Hippocampal formation (tissue), 2 donors: ENCODE measurements at regions not wholly inside any gene's neighbourhood (a gene's known extent, or its start where the extent isn't known, plus 50 kb on each side); places are given as distances from the start of the nearest gene placed in this dataset.
A peak's percentile ranks its signal among the peaks of the same experiment; 100 is the strongest.
"Not testable (repeated sequence)": the region's sequence is repeated elsewhere in the genome, so short reads cannot be mapped to it uniquely, and the experiment has no call there.

Experiments used
- DNase-seq, 2 donors: peaks; one replicate each; lab custom pipeline; 2025; lab: John Stamatoyannopoulos, UW

GRCh38 chr2:183459466-183459865, 335.2 kb downstream of the NUP35 start:
- DNase-seq: no peak

DNA sequence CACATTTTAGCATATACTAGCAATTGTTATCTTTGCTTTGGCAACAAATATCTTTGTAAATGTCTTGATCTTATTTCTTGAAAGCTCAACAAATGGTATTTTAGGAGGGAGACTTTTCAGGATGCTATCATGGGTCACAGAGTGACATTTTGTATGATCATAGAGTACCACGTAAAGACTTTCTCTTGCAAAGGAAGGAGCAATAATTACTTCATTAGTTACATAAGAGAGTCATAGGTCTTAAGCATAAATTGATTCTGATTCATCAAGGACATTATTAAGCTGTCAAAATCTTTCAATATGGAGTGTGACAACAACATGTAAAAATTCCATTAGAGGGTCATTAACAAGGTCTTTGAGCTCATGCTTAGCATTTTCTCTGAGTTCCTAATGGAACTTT, 339.6 kb downstream of the NUP35 start:
- no peak for DNase-seq

DNA sequence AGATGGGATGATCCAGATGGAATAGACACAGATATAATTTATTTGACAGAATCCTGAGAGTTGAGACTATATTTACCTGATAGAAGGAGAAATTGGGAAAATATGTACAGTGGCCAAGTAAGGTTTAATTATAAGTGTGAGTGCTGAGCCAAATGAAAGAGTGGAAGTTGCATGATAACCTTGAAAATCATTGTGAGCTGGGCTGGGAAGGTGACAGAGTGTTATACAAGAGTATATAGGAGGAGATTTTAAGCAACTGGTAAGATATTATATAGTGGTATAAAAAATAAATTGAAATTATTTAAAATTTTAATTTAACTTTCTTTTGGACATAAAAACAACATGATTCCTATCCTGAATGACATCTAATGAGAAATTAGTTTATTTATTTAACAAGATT, 340.8 kb downstream of the NUP35 start:
- no peak for DNase-seq

DNA sequence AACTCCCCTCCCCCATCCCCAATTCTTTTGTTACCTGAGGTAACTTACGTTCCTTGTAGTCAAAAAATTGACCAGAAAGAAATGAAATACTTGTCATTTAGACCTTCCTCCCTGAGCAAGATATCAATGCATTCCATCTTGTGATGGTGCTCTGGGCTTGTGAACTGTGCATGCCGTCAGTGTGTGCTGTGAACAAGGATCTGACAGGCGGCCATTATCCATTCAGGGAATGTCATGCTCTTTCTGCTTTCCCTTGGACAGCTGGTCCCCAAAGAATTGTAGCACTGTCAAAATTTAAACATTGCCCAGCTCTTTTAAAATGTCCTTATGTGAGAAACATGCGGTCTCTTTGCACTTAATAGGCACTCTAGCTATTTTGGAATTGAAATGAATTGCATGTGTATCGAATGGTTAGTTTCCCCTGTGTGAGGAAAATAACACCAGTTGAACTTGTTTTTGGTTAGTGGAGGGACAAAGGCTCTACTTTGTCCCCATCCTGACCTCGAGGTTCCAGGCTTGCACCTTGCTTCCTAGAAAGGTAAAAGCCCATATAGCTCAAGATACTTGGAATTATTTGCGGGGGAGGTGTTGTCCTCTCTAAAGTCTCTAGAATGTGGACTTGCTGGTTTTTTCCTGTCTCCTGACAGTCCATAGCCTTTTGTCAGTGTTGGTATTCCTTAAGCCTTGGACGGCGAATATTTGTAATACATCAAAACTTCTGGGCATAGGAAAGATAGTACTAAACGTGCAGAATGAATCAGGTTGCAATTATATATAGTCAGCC, 350.9 kb downstream of the NUP35 start:
- DNase-seq: no peak

DNA sequence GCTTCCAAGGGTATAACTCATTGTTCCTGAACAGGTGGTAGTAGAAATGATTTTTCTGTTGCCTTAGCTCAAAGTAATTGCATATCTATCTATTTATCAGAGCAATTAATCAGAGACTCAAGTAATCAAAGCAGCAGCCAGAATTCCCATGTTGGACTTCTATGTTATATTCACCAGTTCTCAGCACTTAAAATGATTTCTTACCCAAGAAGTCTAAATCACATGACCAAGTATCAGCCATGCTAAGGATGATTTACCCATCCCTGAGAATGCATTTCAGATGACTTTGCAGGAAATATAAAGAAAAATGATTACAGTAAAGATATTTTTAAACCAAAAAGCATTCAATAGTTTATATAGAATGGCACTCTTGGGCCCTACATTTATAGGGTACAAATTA, 352.2 kb downstream of the NUP35 start:
- no peak for DNase-seq

- DNase-seq: no peak
Measured at GRCh38 chr2:183477296-183477695, 353.1 kb downstream of the NUP35 start.

GRCh38 chr2:183478941-183479595, 354.8 kb downstream of the NUP35 start:
- not testable (repeated sequence) for DNase-seq

GRCh38 chr2:183487326-183487725, 363.1 kb downstream of the NUP35 start:
- no peak for DNase-seq

DNA sequence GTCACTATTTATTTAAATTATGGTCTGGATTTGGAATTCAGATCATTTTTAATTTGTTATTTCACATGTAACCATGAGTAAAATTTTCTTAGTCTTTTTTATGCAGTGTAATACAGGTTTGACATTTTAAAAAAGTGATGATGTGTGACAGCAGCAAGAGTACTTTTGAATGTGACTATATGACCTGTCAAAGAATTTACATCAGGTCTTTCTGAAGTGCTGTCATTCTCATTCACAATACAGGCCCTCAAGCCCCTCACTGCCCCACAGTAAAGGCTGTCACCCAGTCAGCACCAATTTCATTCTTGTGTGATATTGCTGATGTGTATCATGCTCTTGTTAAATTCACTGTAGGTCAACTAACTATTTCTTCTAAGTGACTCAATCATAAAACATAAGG, 364.2 kb downstream of the NUP35 start:
- no peak for DNase-seq

DNA sequence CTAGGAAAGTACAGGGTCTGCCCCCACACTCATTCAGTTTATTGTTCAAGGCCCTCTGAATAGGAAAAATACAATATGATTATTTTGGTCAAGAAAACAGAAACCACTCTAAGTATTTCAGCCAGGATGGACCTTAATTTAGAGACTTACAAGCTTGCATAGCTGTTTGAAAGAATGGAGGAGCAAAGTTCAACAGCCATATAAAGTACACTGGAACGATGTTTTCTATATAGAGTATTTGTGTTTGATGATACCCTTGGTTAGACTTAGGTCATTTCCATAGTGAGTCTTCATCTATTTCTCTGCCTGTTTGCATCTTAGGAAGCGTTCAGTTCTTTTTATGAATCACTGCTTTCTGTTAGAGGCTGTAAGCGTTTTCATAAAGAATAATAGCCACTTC, 366.2 kb downstream of the NUP35 start:
- DNase-seq: no peak

GRCh38 chr2:183490914-183491313, 366.7 kb downstream of the NUP35 start:
- peak in 1 of 2 donors; percentile 27 for DNase-seq

DNA sequence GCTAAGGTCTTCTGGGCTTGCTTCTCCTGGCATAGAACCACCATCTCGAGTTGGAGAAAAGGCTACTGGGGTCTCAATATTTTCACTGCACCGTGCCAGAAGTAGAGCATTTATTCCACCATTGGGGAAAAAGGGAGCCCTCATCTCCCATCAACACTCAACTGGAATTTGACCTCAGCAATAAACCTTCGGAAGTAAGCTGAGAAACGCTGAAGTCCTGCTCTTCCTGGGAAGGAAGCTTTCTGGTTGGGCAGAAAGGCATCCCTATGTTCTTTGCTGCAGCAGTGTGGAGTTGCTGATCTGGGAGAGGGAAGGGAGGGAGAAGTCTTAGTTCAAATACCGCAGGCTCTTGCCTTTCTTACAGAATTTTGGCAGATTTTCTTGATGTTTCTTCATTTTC, 368.8 kb downstream of the NUP35 start:
- no peak for DNase-seq

- DNase-seq: no peak
Measured at GRCh38 chr2:183495079-183495478, 370.8 kb downstream of the NUP35 start.

DNA sequence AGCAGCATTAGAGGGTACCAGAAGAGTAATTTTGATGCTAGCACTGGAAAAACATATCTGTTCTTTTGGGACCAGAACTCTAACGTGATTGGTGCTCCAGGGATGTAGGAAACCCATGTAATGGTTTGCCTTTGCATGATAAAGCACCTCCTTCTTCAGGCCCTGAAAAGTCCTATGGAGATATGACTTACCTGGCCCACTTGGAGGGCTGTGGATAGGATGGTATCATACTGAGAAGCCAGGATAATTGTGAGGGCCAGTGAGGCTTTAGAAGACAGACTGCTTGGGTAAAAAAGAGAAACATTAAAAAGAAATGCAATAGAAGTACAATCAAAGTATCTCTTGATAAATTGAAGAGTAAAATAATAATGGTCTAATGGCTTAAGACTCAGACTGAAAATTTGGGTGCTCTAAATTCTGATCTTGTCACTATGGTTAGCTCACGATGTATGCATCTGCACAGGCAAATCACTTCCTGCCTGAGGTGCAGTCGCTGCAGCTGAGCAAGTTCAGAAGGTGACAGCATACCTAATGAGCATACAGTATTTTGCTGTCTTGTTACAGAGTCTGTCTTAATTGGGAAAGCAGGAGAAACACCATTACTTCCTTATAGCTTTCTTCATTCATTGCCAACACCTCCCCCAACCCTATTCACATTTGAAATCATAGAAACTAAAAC, 371.5 kb downstream of the NUP35 start:
- no peak for DNase-seq

- DNase-seq: no peak
Measured at GRCh38 chr2:183497861-183498260, 373.6 kb downstream of the NUP35 start.

GRCh38 chr2:183505911-183506310, 381.7 kb downstream of the NUP35 start:
- no peak for DNase-seq

- no peak for DNase-seq
Measured at GRCh38 chr2:183511154-183511553, 386.9 kb downstream of the NUP35 start.

DNA sequence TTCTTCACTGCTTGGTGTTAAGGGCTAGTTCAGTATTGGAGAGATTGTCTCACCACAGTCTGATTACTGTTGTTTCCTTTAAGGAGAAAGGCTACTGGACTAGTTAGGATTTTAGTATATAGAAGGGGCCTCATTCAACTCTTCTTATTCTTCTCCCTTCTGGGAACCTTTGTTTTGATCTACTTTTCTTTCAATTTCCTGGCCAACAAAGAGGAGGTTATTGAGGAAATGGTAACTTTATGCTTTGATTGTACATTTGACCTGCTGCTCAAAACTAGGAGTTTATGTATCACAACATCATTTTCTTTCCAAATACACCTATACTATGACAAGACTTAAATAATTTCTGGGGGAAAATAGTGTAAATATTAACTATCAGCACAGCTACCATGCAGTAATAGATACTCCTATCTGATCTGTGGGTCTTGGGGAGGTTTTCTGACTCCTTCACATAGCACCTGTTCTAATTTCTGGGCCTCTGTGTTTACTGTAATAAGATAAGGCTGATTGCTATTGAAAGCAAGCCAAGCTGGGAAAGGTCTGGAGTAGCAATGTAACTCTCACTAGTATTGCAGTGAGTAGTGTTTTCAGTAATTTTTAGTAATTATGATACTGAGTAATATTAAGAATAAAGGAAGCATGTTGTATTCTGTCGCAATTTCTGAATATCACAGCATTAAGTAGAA, 395.3 kb downstream of the NUP35 start:
- DNase-seq: no peak

DNA sequence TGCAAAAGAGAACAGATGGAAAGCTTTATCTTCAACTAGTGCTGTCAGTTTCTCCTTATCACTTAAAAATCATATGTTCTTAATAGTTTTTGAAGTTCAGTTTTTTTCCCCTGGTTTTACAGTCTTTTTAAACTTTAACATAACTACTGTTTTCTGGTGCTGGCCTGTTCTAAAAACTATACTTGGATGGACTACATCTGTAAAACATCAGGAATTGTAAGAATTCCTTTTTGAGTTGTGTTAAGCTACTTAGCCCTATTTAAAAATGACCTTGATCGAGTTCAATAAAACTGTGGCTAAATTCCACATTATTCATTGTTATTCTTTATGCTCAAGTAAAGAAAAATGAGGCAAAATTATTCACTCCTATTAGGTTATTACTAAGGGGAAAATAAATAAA, 397.7 kb downstream of the NUP35 start:
- no peak for DNase-seq

DNA sequence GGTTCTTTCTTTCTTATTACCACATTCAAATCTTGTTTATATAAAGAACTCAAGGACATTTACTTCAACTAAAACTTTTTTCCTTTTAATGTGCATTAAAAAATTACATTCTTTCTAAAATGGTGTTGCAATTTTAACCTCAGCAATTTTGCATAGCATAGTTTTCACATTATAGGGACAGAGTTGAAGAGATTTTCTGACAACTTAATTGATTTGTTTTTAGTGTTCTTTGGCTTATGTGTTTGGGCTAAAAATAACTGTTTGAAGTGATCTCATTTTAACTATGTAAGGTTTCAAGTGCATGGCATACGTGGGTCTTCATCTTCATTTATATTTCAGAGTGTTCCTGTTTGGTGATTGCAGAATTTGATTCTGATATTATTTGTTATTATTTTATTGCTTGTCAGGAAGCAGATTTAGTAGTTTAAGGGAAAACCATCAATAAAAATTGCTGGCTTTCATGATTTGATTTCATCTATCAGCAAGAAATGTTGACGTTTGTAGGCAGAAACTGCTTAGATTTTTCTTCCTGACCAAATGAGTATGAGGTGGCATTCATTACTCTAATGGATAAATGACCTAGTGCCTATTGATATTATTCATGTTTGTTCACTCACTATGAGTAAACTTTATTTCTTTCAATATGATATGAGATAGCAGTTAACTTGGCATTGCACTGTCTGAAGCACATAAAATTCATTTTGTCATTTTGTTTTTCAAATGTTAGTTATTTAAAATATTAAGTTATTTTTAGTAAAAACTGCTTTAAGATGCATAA, 398.4 kb downstream of the NUP35 start:
- no peak for DNase-seq

DNA sequence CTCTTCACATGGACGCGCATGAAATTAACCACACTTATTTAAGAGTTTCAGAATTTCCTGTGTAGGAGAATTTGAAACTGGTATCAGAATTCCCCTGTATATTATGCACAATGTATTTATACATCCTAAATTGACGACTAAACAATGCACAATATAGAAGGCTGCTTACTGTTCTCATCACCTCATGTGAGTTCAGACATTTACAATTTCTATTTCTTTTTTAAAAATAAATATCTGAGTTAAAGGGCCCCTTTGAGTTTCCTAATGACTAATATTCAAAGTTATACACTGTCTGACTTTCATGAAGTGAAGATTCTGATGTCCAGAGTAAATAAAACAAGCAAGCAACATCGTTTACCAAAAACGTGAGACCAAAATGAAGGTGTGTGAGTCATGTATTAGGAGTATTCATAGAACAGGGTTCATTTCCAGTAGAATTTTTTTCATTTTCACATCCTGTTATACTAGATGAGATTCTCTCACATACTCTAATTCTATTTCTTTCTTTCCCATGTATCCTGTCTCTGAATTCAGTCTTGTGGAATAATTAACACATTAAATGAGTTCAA, 406.2 kb downstream of the NUP35 start:
- DNase-seq: no peak
